Tibial nerve (tissue), 4 donors: ENCODE measurements at regions not wholly inside any gene's neighbourhood (a gene's known extent, or its start where the extent isn't known, plus 50 kb on each side); places are given as distances from the start of the nearest gene placed in this dataset.

Experiments used
- DNase-seq, 2 donors: peaks; one replicate each; pipeline ENCODE4 v3.0.0-alpha.2; 2019; ENCODE audit warnings: low spot score in 2 of 2
- H3K27ac ChIP-seq, 4 donors: fragments of 200-600 bp; sonication (generic) in 3 of 4; one replicate each; pipeline ENCODE4 v1.5.1; 2017 to 2019; ENCODE audit warnings: mild to moderate bottlenecking in 1 of 4
- H3K27me3 ChIP-seq, 2 donors: fragments of 200-600 bp; sonication (generic) in 1 of 2; one replicate each; pipeline versions ENCODE4 v1.5.1 to v1.6.0; 2017 to 2019
- H3K36me3 ChIP-seq, 3 donors: fragments of 200-600 bp; sonication (generic); one replicate each; pipeline ENCODE4 v1.5.1; 2018 to 2019
- H3K4me1 ChIP-seq, 4 donors: fragments of 200-600 bp; sonication (generic) in 3 of 4; one replicate each; pipeline ENCODE4 v1.5.1; 2017 to 2019
- H3K4me3 ChIP-seq, 4 donors: fragments of 200-600 bp; sonication (generic) in 3 of 4; one replicate each; pipeline ENCODE4 v1.5.1; 2017 to 2019; ENCODE audit warnings: mild to moderate bottlenecking in 1 of 4, moderate library complexity in 1 of 4
- H3K9me3 ChIP-seq, 4 donors: fragments of 200-600 bp; sonication (generic) in 3 of 4; one replicate each; pipeline ENCODE4 v1.5.1; 2017 to 2019
- CTCF ChIP-seq, 5 experiments: fragments of 200-600 bp in 3 of 5; fragments of 450-650 bp in 2 of 5; sonication (generic) in 3 of 5; IDR thresholded peaks; one replicate each; pipeline ENCODE4 v1.5.1; 2016 to 2019; ENCODE audit warnings: antibody characterized with exemption in 5 of 5, mild to moderate bottlenecking in 3 of 5, moderate library complexity in 2 of 5
- EP300 ChIP-seq, 2 donors: sonication (generic); formaldehyde crosslinking; IDR thresholded peaks; one replicate each; pipeline ENCODE4 v1.6.1; 2017; ENCODE audit warnings: antibody characterized with exemption in 2 of 2, mild to moderate bottlenecking in 1 of 2
- POLR2A ChIP-seq, 2 donors: fragments of 450-650 bp; IDR thresholded peaks; one replicate each; pipeline ENCODE4 v1.6.1; 2017; ENCODE audit warnings: antibody characterized with exemption in 2 of 2, mild to moderate bottlenecking in 2 of 2, moderate library complexity in 2 of 2
- WGBS, 2 donors: methylation state at CpG; one replicate each; pipeline ENCODE4 v1.1.5; 2018; 5-methylcytosine and 5-hydroxymethylcytosine counted together

GRCh38 chr12:127013197-127013596 is 1253.8 kb upstream of the TMEM132C start:
- TF ChIP-seq CTCF (IDR thresholded peaks at IDR 0.05) (no peak), POLR2A (IDR thresholded peaks at IDR 0.05) (no peak), EP300 (IDR thresholded peaks at IDR 0.05) (no peak)
- H3K4me3 ChIP-seq, result no peak overlapping the region
- 81% methylated on average over 4 of the region's 4 CpGs for WGBS, 2 donors

GRCh38 chr12:127014079-127014478 is 1252.9 kb upstream of the TMEM132C start:
- H3K9me3 ChIP-seq, result no peaks in the 10 kb centered on the region
- TF ChIP-seq EP300 (IDR thresholded peaks at IDR 0.05) (no peak), POLR2A (IDR thresholded peaks at IDR 0.05) (no peak), CTCF (IDR thresholded peaks at IDR 0.05) (no peak)
- WGBS, 2 donors, result 34 to 81% methylated on average over 1 of the region's 1 CpG
- DNase-seq, result no peak
- H3K36me3 ChIP-seq, result no peaks in the 10 kb centered on the region
- H3K4me3 ChIP-seq, result no peak overlapping the region
- no peaks in the 10 kb centered on the region for H3K4me1 ChIP-seq
- no peak overlapping the region for H3K27ac ChIP-seq
- no peaks in the 10 kb centered on the region for H3K27me3 ChIP-seq

More at GRCh38 chr12:127013197-127013596, 1253.8 kb upstream of the TMEM132C start:
- Histone ChIP-seq H3K36me3 (no peaks in the 10 kb centered on the region), H3K4me1 (no peaks in the 10 kb centered on the region), H3K27me3 (no peaks in the 10 kb centered on the region), H3K9me3 (no peaks in the 10 kb centered on the region), H3K27ac (no peak overlapping the region)
- no peak for DNase-seq

DNA sequence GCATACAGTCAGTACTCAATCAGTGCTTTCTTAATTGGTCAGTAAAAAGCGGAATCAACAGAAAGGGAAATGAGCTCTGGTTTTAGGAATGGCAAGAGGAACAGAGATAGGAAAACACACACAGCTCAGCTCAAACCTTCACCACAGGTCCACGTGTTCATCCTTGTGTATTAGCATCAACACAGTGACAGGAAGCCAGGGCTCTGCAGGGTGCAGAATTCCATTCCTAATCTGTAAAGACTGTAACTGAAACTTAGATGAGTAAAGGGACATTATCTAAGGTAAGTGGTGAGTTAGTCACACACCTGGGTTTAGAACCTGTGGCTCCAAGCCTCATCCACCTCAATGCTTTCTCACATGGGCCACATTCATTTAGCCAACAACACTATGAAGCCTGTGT is 1242.2 kb upstream of the TMEM132C start:
- Histone ChIP-seq H3K36me3 (no peaks in the 10 kb centered on the region), H3K27me3 (no peaks in the 10 kb centered on the region), H3K4me3 (no peak overlapping the region), H3K9me3 (no peaks in the 10 kb centered on the region), H3K4me1 (no peaks in the 10 kb centered on the region), H3K27ac (no peak overlapping the region)
- 76 to 90% methylated on average over 2 of the region's 2 CpGs for WGBS, 2 donors
- TF ChIP-seq CTCF (IDR thresholded peaks at IDR 0.05), result no peak
- no peak for TF ChIP-seq EP300 (IDR thresholded peaks at IDR 0.05)
- TF ChIP-seq POLR2A (IDR thresholded peaks at IDR 0.05), result no peak
- no peak for DNase-seq

GRCh38 chr12:127025545-127025944 is 1241.4 kb upstream of the TMEM132C start:
- 45 to 46% methylated on average over 1 of the region's 1 CpG for WGBS, 2 donors
- TF ChIP-seq CTCF (IDR thresholded peaks at IDR 0.05), result no peak
- no peak for TF ChIP-seq POLR2A (IDR thresholded peaks at IDR 0.05)
- TF ChIP-seq EP300 (IDR thresholded peaks at IDR 0.05), result no peak

DNA sequence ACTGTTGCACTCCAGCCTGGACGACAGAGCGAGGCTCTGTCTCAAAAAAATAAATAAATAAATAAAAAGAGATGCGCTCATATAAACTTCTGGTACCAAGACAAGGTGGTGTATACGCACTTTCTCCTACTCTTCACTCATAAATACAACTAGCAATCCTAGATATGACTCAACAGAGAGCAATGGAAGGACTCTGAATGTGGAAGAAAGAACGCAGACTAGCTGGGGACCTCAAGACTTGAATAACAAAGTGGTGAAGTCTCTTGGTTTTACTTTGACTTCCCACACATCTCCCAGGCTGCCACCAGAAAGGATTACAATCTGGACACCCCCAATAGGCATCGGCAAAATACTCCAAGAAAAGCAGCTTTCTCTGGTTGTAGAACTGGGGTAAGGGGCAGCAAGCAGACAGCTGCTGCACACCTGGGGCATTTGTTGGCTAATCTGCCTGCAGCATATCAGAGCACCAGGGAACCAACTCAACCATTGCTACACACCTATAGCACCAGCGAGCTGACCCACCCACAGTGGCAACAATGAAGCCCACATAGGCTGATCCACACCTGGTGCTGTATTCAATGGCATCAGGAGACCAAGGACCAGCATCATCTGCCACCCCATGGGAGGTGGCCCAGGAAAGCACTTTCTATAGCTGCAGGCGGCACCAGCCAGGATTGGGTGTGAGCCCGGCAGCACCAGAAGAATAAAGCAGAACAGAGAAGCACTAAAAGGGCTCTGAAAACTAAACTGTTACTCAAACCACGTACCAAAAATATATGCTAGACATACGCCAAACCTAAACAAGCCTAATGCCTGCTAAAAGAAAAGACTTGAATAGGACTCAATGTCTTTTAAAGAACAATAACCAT is 1231.7 kb upstream of the TMEM132C start:
- no peak for DNase-seq
- no peak for TF ChIP-seq CTCF (IDR thresholded peaks at IDR 0.05)
- TF ChIP-seq EP300 (IDR thresholded peaks at IDR 0.05), result no peak
- no peak for TF ChIP-seq POLR2A (IDR thresholded peaks at IDR 0.05)
- Histone ChIP-seq H3K4me1 (no peaks in the 10 kb centered on the region), H3K9me3 (no peaks in the 10 kb centered on the region), H3K36me3 (no peaks in the 10 kb centered on the region), H3K4me3 (no peak overlapping the region), H3K27ac (no peak overlapping the region), H3K27me3 (no peaks in the 10 kb centered on the region)
- WGBS, 2 donors, result 91 to 92% methylated on average over 10 of the region's 11 CpGs

More at GRCh38 chr12:127025545-127025944, 1241.4 kb upstream of the TMEM132C start:
- Histone ChIP-seq H3K4me3 (no peak overlapping the region), H3K27ac (no peak overlapping the region), H3K9me3 (no peaks in the 10 kb centered on the region), H3K27me3 (no peaks in the 10 kb centered on the region), H3K36me3 (no peaks in the 10 kb centered on the region), H3K4me1 (no peaks in the 10 kb centered on the region)
- DNase-seq, result no peak
